ENCODE measurements at regions not wholly inside any gene's neighbourhood (a gene's known extent, or its start where the extent isn't known, plus 50 kb on each side); places are given as distances from the start of the nearest gene placed in this dataset.

GRCh38 chr17:52732841-52733240 is 574.3 kb upstream of the CA10 start:
- TF ChIP-seq CTCF (IDR thresholded peaks at IDR 0.05; ENCODE audit: insufficient read depth, low read depth, low read length) (no peak), EZH2 (IDR thresholded peaks at IDR 0.05; ENCODE audit: insufficient read depth, low read length) (no peak)

Measured in astrocyte (in vitro differentiated cells and primary cell).